ENCODE measurements at regions not wholly inside any gene's neighbourhood (a gene's known extent, or its start where the extent isn't known, plus 50 kb on each side); places are given as distances from the start of the nearest gene placed in this dataset.

DNA sequence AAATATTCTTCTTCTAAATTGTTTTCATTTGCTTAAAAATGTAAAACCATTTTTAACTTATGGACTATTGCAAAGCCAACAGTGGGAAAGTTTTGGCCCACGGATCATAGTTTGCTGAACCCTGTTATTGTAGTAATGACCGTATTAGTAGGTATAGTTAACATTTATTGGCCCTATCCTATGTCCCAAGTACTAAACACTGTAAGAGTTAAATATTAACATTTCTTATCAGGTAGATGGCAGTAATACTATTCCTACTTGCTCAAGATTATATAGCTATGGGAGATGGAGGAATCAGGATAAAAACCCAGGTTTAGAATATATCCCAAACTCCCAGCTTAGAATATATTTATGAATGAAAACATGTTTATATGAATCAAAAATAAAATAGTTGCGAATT, 993.2 kb downstream of the SORCS3 start:
- WGBS, 2 experiments (ENCODE audit: extremely low coverage in 1 of 2, insufficient coverage in 1 of 2, insufficient read length in 1 of 2, insufficient replicate concordance in 2 of 2, low coverage in 1 of 2, low lambda C conversion rate in 2 of 2, missing lambda C conversion rate in 1 of 2) = 91% methylated on average over 3 of the region's 3 CpGs; no CpG with 5 or more reads in 1 of the 2 experiments
- POLR2A ChIA-PET (ENCODE audit: partially characterized antibody) = no interaction called here

More for the DNA sequence above, 993.2 kb downstream of the SORCS3 start:
- Histone ChIP-seq H2BK120ac (replicated peaks; ENCODE audit: low read depth, low read length) (no peak overlapping the region), H4K91ac (replicated peaks; ENCODE audit: insufficient read length, low read length) (no peak overlapping the region), H3K4me3 (ENCODE audit: extremely low read depth in 1 of 4, insufficient read depth in 2 of 4, low read depth in 3 of 4, low read length in 4 of 4) (no peak overlapping the region), H3K23ac (ENCODE audit: insufficient read length) (no peak overlapping the region), H2AK5ac (ENCODE audit: low read depth, low read length) (no peak overlapping the region), H2BK20ac (ENCODE audit: low read length) (no peak overlapping the region), H3K4ac (replicated peaks; ENCODE audit: insufficient read length, low read depth, low read length) (no peak overlapping the region), H3K18ac (ENCODE audit: extremely low read depth, low read length) (no peak overlapping the region), H3K79me1 (ENCODE audit: low read depth, low read length) (no peaks in the 10 kb centered on the region), H3K14ac (ENCODE audit: insufficient read length) (no peak overlapping the region), H3K4me1 (replicated peaks in 1 of 4; ENCODE audit: control insufficient read depth in 3 of 4, insufficient read depth in 4 of 4, low read length in 3 of 4) (no peaks in the 10 kb centered on the region; a peak in 1 of 7 replicates), H3K79me2 (ENCODE audit: control insufficient read depth in 1 of 2, insufficient read depth in 2 of 2, low read length in 2 of 2) (no peaks in the 10 kb centered on the region), H3K23me2 (ENCODE audit: low read depth, low read length) (no peaks in the 10 kb centered on the region), H3K9ac (replicated peaks in 1 of 4; ENCODE audit: extremely low read depth in 1 of 4, low read depth in 3 of 4, low read length in 3 of 4) (no peak overlapping the region), H2AFZ (ENCODE audit: low read length) (no peak overlapping the region), H4K20me1 (replicated peaks in 1 of 2; ENCODE audit: control insufficient read depth in 1 of 2, insufficient read depth in 2 of 2, low read length in 2 of 2) (no peaks in the 10 kb centered on the region), H2BK5ac (ENCODE audit: low read depth, low read length) (no peak overlapping the region), H4K5ac (ENCODE audit: insufficient read length, low read depth, low read length) (no peak overlapping the region), H3K27me3 (replicated peaks in 1 of 4; ENCODE audit: control insufficient read depth in 3 of 4, extremely low read depth in 1 of 4, insufficient read depth in 3 of 4, low read length in 3 of 4) (no peaks in the 10 kb centered on the region), H3K27ac (ENCODE audit: low read depth, low read length) (no peak overlapping the region), H2BK15ac (ENCODE audit: low read length) (no peak overlapping the region), H3K4me2 (ENCODE audit: insufficient read depth in 1 of 2, low read depth in 2 of 2, low read length in 2 of 2) (no peak overlapping the region), H2BK12ac (ENCODE audit: low read depth, low read length) (no peak overlapping the region), H4K8ac (ENCODE audit: extremely low read depth, insufficient read depth, low read length) (no peak overlapping the region), H3K56ac (replicated peaks; ENCODE audit: insufficient read length, low read depth, low read length) (no peak overlapping the region), H3K36me3 (ENCODE audit: control insufficient read depth in 2 of 4, insufficient read depth in 4 of 4, low read length in 3 of 4) (no peaks in the 10 kb centered on the region), H3K9me3 (ENCODE audit: insufficient read depth in 2 of 2, low read depth in 1 of 2, low read length in 1 of 2) (peaks cover 0 to 4% of the 10 kb centered on the region in 2 experiments; a peak in 1 of 4 replicates)
- CTCF ChIA-PET (ENCODE audit: partially characterized antibody) = no interaction called here
- no peak for DNase-seq (ENCODE audit: low read depth in 1 of 2, low spot score in 2 of 2)
- no peak for FAIRE-seq
- no peak for TF ChIP-seq ASH2L (IDR thresholded peaks at IDR 0.05; ENCODE audit: low read length)
- TF ChIP-seq, protein P1, sequence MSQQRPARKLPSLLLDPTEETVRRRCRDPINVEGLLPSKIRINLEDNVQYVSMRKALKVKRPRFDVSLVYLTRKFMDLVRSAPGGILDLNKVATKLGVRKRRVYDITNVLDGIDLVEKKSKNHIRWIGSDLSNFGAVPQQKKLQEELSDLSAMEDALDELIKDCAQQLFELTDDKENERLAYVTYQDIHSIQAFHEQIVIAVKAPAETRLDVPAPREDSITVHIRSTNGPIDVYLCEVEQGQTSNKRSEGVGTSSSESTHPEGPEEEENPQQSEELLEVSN (IDR thresholded peaks at IDR 0.05) = no peak
- no peak for TF ChIP-seq JUND (IDR thresholded peaks at IDR 0.05; ENCODE audit: low read length)
- TF ChIP-seq EP300 (IDR thresholded peaks at IDR 0.05; ENCODE audit: borderline replicate concordance in 1 of 2, low read depth in 2 of 2, low read length in 2 of 2) = no peak
- no peak for TF ChIP-seq SUZ12 (IDR thresholded peaks at IDR 0.05; ENCODE audit: low read length)
- no peak for TF ChIP-seq FOSL1 (IDR thresholded peaks at IDR 0.05; ENCODE audit: insufficient read depth, low read depth, low read length)
- no peak for TF ChIP-seq GABPA (IDR thresholded peaks at IDR 0.05; ENCODE audit: borderline replicate concordance, insufficient read depth, low read length)
- TF ChIP-seq JUN (IDR thresholded peaks at IDR 0.05; ENCODE audit: low read depth, low read length) = no peak
- TF ChIP-seq POU5F1 (IDR thresholded peaks at IDR 0.05; ENCODE audit: low read depth, low read length) = no peak
- TF ChIP-seq SP2 (IDR thresholded peaks at IDR 0.05; ENCODE audit: low read length) = no peak
- TF ChIP-seq RAD21 (IDR thresholded peaks at IDR 0.05 in 1 of 2, conservative IDR thresholded peaks at IDR 0.05 in 1 of 2; ENCODE audit: low read depth in 2 of 2, low read length in 2 of 2) = no peak
- no peak for TF ChIP-seq EGR1 (IDR thresholded peaks at IDR 0.05; ENCODE audit: borderline replicate concordance, low read depth, low read length)
- TF ChIP-seq TAF1 (IDR thresholded peaks at IDR 0.05; ENCODE audit: low read depth, low read length) = no peak
- TF ChIP-seq RNF2 (IDR thresholded peaks at IDR 0.05; ENCODE audit: borderline replicate concordance, low read depth, low read length, missing control alignments, poor library complexity, severe bottlenecking) = no peak
